ENCODE measurements at regions not wholly inside any gene's neighbourhood (a gene's known extent, or its start where the extent isn't known, plus 50 kb on each side); places are given as distances from the start of the nearest gene placed in this dataset.

GRCh38 chr4:4794421-4794820 is 65.0 kb upstream of the MSX1 start:
- no peak for TF ChIP-seq CTCF (IDR thresholded peaks at IDR 0.05; ENCODE audit: unreplicated experiment in 3 of 3)
- Mint-ChIP-seq H3K4me1 (peaks cover 15% of the 10 kb centered on the region), H3K36me3 (ENCODE audit: low read depth) (peaks cover 8% of the 10 kb centered on the region), H3K4me3 (no peak overlapping the region), H3K9me3 (peaks cover 8% of the 10 kb centered on the region), H3K27ac (no peak overlapping the region), H3K27me3 (ENCODE audit: low read depth) (no peaks in the 10 kb centered on the region)

GRCh38 chr4:4792466-4792865 is 67.0 kb upstream of the MSX1 start:
- Mint-ChIP-seq H3K27ac (peak overlapping the region in 2 of 3 experiments; percentile 41 to 74), H3K4me3 (no peak overlapping the region), H3K27me3 (ENCODE audit: low read depth) (no peaks in the 10 kb centered on the region), H3K9me3 (peaks cover 20% of the 10 kb centered on the region), H3K36me3 (ENCODE audit: low read depth) (peaks cover 21% of the 10 kb centered on the region), H3K4me1 (peaks cover 15% of the 10 kb centered on the region)
- no peak for TF ChIP-seq CTCF (IDR thresholded peaks at IDR 0.05; ENCODE audit: unreplicated experiment in 3 of 3)

- Mint-ChIP-seq H3K9me3 (peaks cover 21% of the 10 kb centered on the region), H3K27ac (peak overlapping the region in 1 of 3 experiments; percentile 74), H3K27me3 (ENCODE audit: low read depth) (no peaks in the 10 kb centered on the region), H3K4me3 (no peak overlapping the region), H3K36me3 (ENCODE audit: low read depth) (peaks cover 21% of the 10 kb centered on the region), H3K4me1 (peaks cover 15% of the 10 kb centered on the region)
- TF ChIP-seq CTCF (IDR thresholded peaks at IDR 0.05; ENCODE audit: unreplicated experiment in 3 of 3), result no peak
Observed at GRCh38 chr4:4791299-4792111, 68.0 kb upstream of the MSX1 start.

GRCh38 chr4:4789462-4789861 is 70.0 kb upstream of the MSX1 start:
- H3K27ac Mint-ChIP-seq, result no peak overlapping the region
- peaks cover 23% of the 10 kb centered on the region for H3K9me3 Mint-ChIP-seq
- peaks cover 10% of the 10 kb centered on the region for H3K27me3 Mint-ChIP-seq (ENCODE audit: low read depth)
- peaks cover 29% of the 10 kb centered on the region for H3K36me3 Mint-ChIP-seq (ENCODE audit: low read depth)
- peaks cover 15% of the 10 kb centered on the region for H3K4me1 Mint-ChIP-seq
- no peak for TF ChIP-seq CTCF (IDR thresholded peaks at IDR 0.05; ENCODE audit: unreplicated experiment in 3 of 3)
- no peak overlapping the region for H3K4me3 Mint-ChIP-seq

GRCh38 chr4:4788573-4788972 is 70.9 kb upstream of the MSX1 start:
- H3K4me1 Mint-ChIP-seq, result peaks cover 15% of the 10 kb centered on the region
- peaks cover 29% of the 10 kb centered on the region for H3K36me3 Mint-ChIP-seq (ENCODE audit: low read depth)
- H3K4me3 Mint-ChIP-seq, result no peak overlapping the region
- H3K9me3 Mint-ChIP-seq, result peaks cover 23% of the 10 kb centered on the region
- H3K27ac Mint-ChIP-seq, result no peak overlapping the region
- peaks cover 10% of the 10 kb centered on the region for H3K27me3 Mint-ChIP-seq (ENCODE audit: low read depth)
- TF ChIP-seq CTCF (IDR thresholded peaks at IDR 0.05; ENCODE audit: unreplicated experiment in 3 of 3), result no peak

- Mint-ChIP-seq H3K9me3 (peaks cover 20% of the 10 kb centered on the region), H3K27ac (no peak overlapping the region), H3K27me3 (ENCODE audit: low read depth) (peaks cover 10% of the 10 kb centered on the region), H3K4me1 (peaks cover 13% of the 10 kb centered on the region), H3K4me3 (no peak overlapping the region), H3K36me3 (ENCODE audit: low read depth) (peaks cover 29% of the 10 kb centered on the region)
- TF ChIP-seq CTCF (IDR thresholded peaks at IDR 0.05; ENCODE audit: unreplicated experiment in 3 of 3), result no peak
Observed at GRCh38 chr4:4787421-4787820, 72.0 kb upstream of the MSX1 start.

Measured in nephron (organoid).